GM23338 (cell line): ENCODE measurements at regions not wholly inside any gene's neighbourhood (a gene's known extent, or its start where the extent isn't known, plus 50 kb on each side); places are given as distances from the start of the nearest gene placed in this dataset.

Experiments used
- ATAC-seq: fragments of 200-7000 bp; cut with Tn5 transposase; 3 replicates; pipeline ENCODE4 v1.9.1; 2020
- DNase-seq: peaks from one replicate; pipeline ENCODE4 v3.0.0-alpha.2; 2015; ENCODE audit warnings: low spot score
- H2AFZ ChIP-seq: fragments of 200-600 bp; sonication (generic); 2 replicates; pipeline ENCODE4 v1.8.0; 2016; ENCODE audit warnings: antibody characterized with exemption, mild to moderate bottlenecking, moderate library complexity
- H3F3A ChIP-seq: fragments of 200-600 bp; sonication (generic); replicated peaks from 2 replicates; pipeline ENCODE4 v1.8.0; 2017; ENCODE audit warnings: antibody characterized with exemption, mixed run types, low read depth
- H3K27ac ChIP-seq: fragments of 200-600 bp; sonication (generic); 2 replicates; pipeline ENCODE4 v1.6.1; 2016; ENCODE audit warnings: low read depth
- H3K27me3 ChIP-seq: fragments of 200-600 bp; sonication (generic); 2 replicates; pipeline ENCODE4 v1.8.0; 2016; ENCODE audit warnings: mild to moderate bottlenecking, mixed run types, moderate library complexity; ENCODE audit not compliant: insufficient read depth
- H3K36me3 ChIP-seq: fragments of 200-600 bp; sonication (generic); 2 replicates; pipeline ENCODE4 v1.8.0; 2016; ENCODE audit warnings: mild to moderate bottlenecking; ENCODE audit not compliant: insufficient read depth
- H3K4me1 ChIP-seq: fragments of 200-600 bp; sonication (generic); 2 replicates; pipeline ENCODE4 v1.8.0; 2016; ENCODE audit warnings: mild to moderate bottlenecking, moderate library complexity; ENCODE audit not compliant: insufficient read depth
- H3K4me2 ChIP-seq: fragments of 200-600 bp; sonication (generic); 2 replicates; pipeline ENCODE4 v1.7.1; 2017; ENCODE audit warnings: mixed run types
- H3K4me3 ChIP-seq: fragments of 200-600 bp; sonication (generic); 2 replicates; pipeline ENCODE4 v1.6.1; 2016; ENCODE audit warnings: mixed run types
- H3K79me2 ChIP-seq: fragments of 200-600 bp; sonication (generic); replicated peaks from 2 replicates; pipeline ENCODE4 v1.8.0; 2017; ENCODE audit warnings: mild to moderate bottlenecking; ENCODE audit not compliant: insufficient read depth
- H3K9me2 ChIP-seq: fragments of 200-600 bp; sonication (generic); 2 replicates; pipeline ENCODE4 v1.8.0; 2017; ENCODE audit not compliant: insufficient read depth
- H4K20me1 ChIP-seq: fragments of 200-600 bp; sonication (generic); replicated peaks from 2 replicates; pipeline ENCODE4 v1.8.0; 2017; ENCODE audit warnings: mild to moderate bottlenecking; ENCODE audit not compliant: insufficient read depth
- H3K27ac Mint-ChIP-seq: 2 replicates; pipeline ENCODE4 v1.8.0; 2020; ENCODE audit warnings: inconsistent platforms, mild to moderate bottlenecking, moderate library complexity, mixed read lengths
- H3K27me3 Mint-ChIP-seq: 3 replicates; pipeline ENCODE4 v1.8.0; 2022; ENCODE audit warnings: low read depth, mild to moderate bottlenecking, moderate library complexity, mixed read lengths, inconsistent platforms; ENCODE audit not compliant: insufficient read depth, poor library complexity
- H3K36me3 Mint-ChIP-seq: 3 replicates; pipeline ENCODE4 v1.8.0; 2021; ENCODE audit warnings: low read depth, mild to moderate bottlenecking, inconsistent platforms, moderate library complexity, mixed read lengths
- H3K4me1 Mint-ChIP-seq: 3 replicates; pipeline ENCODE4 v1.8.0; 2020; ENCODE audit warnings: mild to moderate bottlenecking, inconsistent platforms, mixed read lengths
- H3K4me3 Mint-ChIP-seq: 3 replicates; pipeline ENCODE4 v1.8.0; 2021; ENCODE audit warnings: moderate library complexity, mild to moderate bottlenecking, inconsistent platforms, mixed read lengths
- H3K9me3 Mint-ChIP-seq: 3 replicates; pipeline ENCODE4 v1.8.0; 2020; ENCODE audit warnings: moderate library complexity, mild to moderate bottlenecking, inconsistent platforms, mixed read lengths
- JUNB ChIP-seq: IDR thresholded peaks from one replicate; pipeline ENCODE4 v1.6.1; 2016; ENCODE audit warnings: antibody characterized with exemption; ENCODE audit not compliant: unreplicated experiment
- POLR2AphosphoS5 ChIP-seq: IDR thresholded peaks from 2 replicates; pipeline ENCODE4 v1.6.1; 2016; ENCODE audit warnings: antibody characterized with exemption, low read depth
- ZNF331 ChIP-seq: fragments of 250-450 bp; sonication (Bioruptor Pico); IDR thresholded peaks from 2 replicates; pipeline ENCODE4 v1.5.0; 2020; ENCODE audit warnings: low read depth, mild to moderate bottlenecking, moderate library complexity
- TF ChIP-seq, protein P1 (sequence below), 2 experiments: fragments of 200-600 bp in 1 of 2; sonication (generic) in 1 of 2; conservative IDR thresholded peaks; 2 replicates each; pipeline versions ENCODE4 v1.5.1 to v1.6.1; 2016 to 2017; ENCODE audit warnings: antibody characterized with exemption in 2 of 2, low read depth in 2 of 2, mild to moderate bottlenecking in 2 of 2, moderate library complexity in 1 of 2
- TF ChIP-seq, protein P2 (sequence below): IDR thresholded peaks from one replicate; pipeline ENCODE4 v1.6.1; 2018; ENCODE audit warnings: antibody characterized with exemption; ENCODE audit not compliant: unreplicated experiment
- TF ChIP-seq, protein P3 (sequence below): fragments of 250-450 bp; sonication (Bioruptor Pico); IDR thresholded peaks from 2 replicates; pipeline ENCODE4 v1.5.0; 2020; ENCODE audit warnings: mild to moderate bottlenecking, moderate library complexity

DNA sequence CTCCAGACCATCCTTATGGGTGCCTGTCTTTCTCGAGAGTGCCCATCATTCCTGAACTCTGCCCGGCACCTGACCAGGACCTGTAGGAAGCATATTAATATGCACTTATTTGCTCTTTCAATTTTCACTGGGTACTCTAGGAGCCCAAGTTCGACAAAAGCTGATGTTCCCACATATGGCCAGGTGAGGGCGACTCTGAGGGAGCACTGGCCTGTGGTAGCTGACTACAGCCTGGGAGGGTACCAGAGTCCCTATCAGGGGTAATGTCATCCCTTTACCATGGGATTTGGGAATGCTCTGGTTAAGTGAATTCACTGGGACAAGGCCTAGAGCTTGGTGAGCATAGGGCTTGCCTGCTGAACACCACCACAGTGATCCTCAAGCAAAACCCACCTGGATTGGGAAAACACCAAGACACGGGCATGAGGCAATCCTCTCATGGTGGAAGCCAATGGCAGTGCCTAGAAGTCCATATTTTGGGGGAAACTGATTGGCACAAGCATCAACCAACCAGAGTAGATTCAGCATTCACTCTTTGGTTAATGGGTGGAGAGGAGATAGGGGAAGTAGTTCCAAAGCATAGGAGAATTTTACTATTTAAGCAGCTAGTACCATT, 112.2 kb downstream of the MTX3 start:
- Histone ChIP-seq H3K4me3 (no peak overlapping the region), H3F3A (no peaks in the 10 kb centered on the region), H3K27ac (no peak overlapping the region), H3K79me2 (no peaks in the 10 kb centered on the region), H3K27me3 (no peaks in the 10 kb centered on the region), H2AFZ (no peak overlapping the region), H4K20me1 (no peaks in the 10 kb centered on the region), H3K4me1 (no peaks in the 10 kb centered on the region), H3K36me3 (no peaks in the 10 kb centered on the region), H3K9me2 (no peaks in the 10 kb centered on the region), H3K4me2 (no peak overlapping the region)
- peaks cover 2% of the 10 kb centered on the region for H3K27me3 Mint-ChIP-seq
- TF ChIP-seq ZNF331 (CRISPR knock-in tag): no peak
- TF ChIP-seq, protein P1, sequence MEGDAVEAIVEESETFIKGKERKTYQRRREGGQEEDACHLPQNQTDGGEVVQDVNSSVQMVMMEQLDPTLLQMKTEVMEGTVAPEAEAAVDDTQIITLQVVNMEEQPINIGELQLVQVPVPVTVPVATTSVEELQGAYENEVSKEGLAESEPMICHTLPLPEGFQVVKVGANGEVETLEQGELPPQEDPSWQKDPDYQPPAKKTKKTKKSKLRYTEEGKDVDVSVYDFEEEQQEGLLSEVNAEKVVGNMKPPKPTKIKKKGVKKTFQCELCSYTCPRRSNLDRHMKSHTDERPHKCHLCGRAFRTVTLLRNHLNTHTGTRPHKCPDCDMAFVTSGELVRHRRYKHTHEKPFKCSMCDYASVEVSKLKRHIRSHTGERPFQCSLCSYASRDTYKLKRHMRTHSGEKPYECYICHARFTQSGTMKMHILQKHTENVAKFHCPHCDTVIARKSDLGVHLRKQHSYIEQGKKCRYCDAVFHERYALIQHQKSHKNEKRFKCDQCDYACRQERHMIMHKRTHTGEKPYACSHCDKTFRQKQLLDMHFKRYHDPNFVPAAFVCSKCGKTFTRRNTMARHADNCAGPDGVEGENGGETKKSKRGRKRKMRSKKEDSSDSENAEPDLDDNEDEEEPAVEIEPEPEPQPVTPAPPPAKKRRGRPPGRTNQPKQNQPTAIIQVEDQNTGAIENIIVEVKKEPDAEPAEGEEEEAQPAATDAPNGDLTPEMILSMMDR (conservative IDR thresholded peaks at IDR 0.05; ENCODE audit: low read depth in 2 of 2): peak; percentile 80 to 90
- no peak overlapping the region for H3K27ac Mint-ChIP-seq
- H3K9me3 Mint-ChIP-seq: no peaks in the 10 kb centered on the region
- H3K4me3 Mint-ChIP-seq: no peak overlapping the region
- H3K36me3 Mint-ChIP-seq: no peaks in the 10 kb centered on the region
- DNase-seq (peak; percentile 75), ATAC-seq (peak; percentile 98)
- H3K4me1 Mint-ChIP-seq: no peaks in the 10 kb centered on the region

DNA sequence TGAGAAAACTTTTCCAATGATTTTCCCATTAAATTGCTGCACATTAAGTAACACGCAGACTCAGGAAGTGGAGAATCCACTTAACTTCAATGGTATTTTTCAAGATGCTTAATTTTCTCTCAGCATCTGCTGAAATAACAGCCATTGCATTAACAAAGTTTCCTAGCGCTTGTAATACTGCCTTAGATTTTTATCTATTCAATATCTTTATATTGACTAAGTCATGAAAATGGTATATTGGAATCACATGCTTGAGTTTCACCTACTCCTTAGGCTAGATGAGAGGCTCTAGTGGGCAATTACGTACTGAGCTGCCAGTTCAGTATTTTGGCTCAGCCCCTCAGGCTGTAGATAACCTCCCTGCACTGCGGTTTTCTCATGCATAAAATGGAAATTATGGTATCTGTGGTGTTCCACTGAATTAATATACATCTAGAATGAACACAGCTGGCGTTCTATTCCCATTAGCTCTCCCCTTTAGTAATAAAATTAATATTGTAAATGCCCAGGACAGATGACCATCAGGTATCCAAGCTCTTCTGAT, 112.9 kb downstream of the MTX3 start:
- Histone ChIP-seq H3K36me3 (no peaks in the 10 kb centered on the region), H3K4me3 (no peak overlapping the region), H3K4me2 (no peak overlapping the region), H3K79me2 (no peaks in the 10 kb centered on the region), H4K20me1 (no peaks in the 10 kb centered on the region), H3F3A (no peaks in the 10 kb centered on the region), H3K27me3 (no peaks in the 10 kb centered on the region), H3K4me1 (no peaks in the 10 kb centered on the region), H3K27ac (no peak overlapping the region), H3K9me2 (no peaks in the 10 kb centered on the region), H2AFZ (no peak overlapping the region)
- no peak for ATAC-seq
- H3K4me1 Mint-ChIP-seq: no peaks in the 10 kb centered on the region
- peaks cover 2% of the 10 kb centered on the region for H3K27me3 Mint-ChIP-seq
- no peak for DNase-seq
- no peak overlapping the region for H3K4me3 Mint-ChIP-seq
- H3K27ac Mint-ChIP-seq: no peak overlapping the region
- no peaks in the 10 kb centered on the region for H3K36me3 Mint-ChIP-seq
- H3K9me3 Mint-ChIP-seq: no peaks in the 10 kb centered on the region
- TF ChIP-seq, protein P2, sequence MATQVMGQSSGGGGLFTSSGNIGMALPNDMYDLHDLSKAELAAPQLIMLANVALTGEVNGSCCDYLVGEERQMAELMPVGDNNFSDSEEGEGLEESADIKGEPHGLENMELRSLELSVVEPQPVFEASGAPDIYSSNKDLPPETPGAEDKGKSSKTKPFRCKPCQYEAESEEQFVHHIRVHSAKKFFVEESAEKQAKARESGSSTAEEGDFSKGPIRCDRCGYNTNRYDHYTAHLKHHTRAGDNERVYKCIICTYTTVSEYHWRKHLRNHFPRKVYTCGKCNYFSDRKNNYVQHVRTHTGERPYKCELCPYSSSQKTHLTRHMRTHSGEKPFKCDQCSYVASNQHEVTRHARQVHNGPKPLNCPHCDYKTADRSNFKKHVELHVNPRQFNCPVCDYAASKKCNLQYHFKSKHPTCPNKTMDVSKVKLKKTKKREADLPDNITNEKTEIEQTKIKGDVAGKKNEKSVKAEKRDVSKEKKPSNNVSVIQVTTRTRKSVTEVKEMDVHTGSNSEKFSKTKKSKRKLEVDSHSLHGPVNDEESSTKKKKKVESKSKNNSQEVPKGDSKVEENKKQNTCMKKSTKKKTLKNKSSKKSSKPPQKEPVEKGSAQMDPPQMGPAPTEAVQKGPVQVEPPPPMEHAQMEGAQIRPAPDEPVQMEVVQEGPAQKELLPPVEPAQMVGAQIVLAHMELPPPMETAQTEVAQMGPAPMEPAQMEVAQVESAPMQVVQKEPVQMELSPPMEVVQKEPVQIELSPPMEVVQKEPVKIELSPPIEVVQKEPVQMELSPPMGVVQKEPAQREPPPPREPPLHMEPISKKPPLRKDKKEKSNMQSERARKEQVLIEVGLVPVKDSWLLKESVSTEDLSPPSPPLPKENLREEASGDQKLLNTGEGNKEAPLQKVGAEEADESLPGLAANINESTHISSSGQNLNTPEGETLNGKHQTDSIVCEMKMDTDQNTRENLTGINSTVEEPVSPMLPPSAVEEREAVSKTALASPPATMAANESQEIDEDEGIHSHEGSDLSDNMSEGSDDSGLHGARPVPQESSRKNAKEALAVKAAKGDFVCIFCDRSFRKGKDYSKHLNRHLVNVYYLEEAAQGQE: no peak
- TF ChIP-seq, protein P1 (conservative IDR thresholded peaks at IDR 0.05; ENCODE audit: low read depth in 2 of 2): no peak
- TF ChIP-seq JUNB (no peak), POLR2AphosphoS5 (no peak)
- TF ChIP-seq, protein P3, sequence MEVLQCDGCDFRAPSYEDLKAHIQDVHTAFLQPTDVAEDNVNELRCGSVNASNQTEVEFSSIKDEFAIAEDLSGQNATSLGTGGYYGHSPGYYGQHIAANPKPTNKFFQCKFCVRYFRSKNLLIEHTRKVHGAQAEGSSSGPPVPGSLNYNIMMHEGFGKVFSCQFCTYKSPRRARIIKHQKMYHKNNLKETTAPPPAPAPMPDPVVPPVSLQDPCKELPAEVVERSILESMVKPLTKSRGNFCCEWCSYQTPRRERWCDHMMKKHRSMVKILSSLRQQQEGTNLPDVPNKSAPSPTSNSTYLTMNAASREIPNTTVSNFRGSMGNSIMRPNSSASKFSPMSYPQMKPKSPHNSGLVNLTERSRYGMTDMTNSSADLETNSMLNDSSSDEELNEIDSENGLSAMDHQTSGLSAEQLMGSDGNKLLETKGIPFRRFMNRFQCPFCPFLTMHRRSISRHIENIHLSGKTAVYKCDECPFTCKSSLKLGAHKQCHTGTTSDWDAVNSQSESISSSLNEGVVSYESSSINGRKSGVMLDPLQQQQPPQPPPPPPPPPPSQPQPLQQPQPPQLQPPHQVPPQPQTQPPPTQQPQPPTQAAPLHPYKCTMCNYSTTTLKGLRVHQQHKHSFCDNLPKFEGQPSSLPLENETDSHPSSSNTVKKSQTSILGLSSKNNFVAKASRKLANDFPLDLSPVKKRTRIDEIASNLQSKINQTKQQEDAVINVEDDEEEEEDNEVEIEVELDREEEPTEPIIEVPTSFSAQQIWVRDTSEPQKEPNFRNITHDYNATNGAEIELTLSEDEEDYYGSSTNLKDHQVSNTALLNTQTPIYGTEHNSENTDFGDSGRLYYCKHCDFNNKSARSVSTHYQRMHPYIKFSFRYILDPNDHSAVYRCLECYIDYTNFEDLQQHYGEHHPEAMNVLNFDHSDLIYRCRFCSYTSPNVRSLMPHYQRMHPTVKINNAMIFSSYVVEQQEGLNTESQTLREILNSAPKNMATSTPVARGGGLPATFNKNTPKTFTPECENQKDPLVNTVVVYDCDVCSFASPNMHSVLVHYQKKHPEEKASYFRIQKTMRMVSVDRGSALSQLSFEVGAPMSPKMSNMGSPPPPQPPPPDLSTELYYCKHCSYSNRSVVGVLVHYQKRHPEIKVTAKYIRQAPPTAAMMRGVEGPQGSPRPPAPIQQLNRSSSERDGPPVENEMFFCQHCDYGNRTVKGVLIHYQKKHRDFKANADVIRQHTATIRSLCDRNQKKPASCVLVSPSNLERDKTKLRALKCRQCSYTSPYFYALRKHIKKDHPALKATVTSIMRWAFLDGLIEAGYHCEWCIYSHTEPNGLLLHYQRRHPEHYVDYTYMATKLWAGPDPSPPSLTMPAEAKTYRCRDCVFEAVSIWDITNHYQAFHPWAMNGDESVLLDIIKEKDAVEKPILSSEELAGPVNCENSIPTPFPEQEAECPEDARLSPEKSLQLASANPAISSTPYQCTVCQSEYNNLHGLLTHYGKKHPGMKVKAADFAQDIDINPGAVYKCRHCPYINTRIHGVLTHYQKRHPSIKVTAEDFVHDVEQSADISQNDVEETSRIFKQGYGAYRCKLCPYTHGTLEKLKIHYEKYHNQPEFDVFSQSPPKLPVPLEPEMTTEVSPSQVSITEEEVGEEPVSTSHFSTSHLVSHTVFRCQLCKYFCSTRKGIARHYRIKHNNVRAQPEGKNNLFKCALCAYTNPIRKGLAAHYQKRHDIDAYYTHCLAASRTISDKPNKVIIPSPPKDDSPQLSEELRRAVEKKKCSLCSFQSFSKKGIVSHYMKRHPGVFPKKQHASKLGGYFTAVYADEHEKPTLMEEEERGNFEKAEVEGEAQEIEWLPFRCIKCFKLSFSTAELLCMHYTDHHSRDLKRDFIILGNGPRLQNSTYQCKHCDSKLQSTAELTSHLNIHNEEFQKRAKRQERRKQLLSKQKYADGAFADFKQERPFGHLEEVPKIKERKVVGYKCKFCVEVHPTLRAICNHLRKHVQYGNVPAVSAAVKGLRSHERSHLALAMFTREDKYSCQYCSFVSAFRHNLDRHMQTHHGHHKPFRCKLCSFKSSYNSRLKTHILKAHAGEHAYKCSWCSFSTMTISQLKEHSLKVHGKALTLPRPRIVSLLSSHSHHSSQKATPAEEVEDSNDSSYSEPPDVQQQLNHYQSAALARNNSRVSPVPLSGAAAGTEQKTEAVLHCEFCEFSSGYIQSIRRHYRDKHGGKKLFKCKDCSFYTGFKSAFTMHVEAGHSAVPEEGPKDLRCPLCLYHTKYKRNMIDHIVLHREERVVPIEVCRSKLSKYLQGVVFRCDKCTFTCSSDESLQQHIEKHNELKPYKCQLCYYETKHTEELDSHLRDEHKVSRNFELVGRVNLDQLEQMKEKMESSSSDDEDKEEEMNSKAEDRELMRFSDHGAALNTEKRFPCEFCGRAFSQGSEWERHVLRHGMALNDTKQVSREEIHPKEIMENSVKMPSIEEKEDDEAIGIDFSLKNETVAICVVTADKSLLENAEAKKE (CRISPR knock-in tag): no peak
